Mucosa of descending colon (tissue), 3 donors: ENCODE measurements at regions not wholly inside any gene's neighbourhood (a gene's known extent, or its start where the extent isn't known, plus 50 kb on each side); places are given as distances from the start of the nearest gene placed in this dataset.

Experiments
- ATAC-seq: fragments of 200-7000 bp; cut with Tn5 transposase; one replicate; pipeline ENCODE4 v1.9.1; 2020; ENCODE audit warnings: mild to moderate bottlenecking, moderate library complexity
- DNase-seq, 3 donors: peaks; one replicate each; pipeline ENCODE4 v3.0.0-alpha.2; 2020
- H3K36me3 ChIP-seq: fragments of 200-600 bp; one replicate; pipeline ENCODE4 v1.8.0; 2021; ENCODE audit warnings: low read depth, mild to moderate bottlenecking
- H3K4me1 ChIP-seq: fragments of 200-600 bp; one replicate; pipeline ENCODE4 v1.8.0; 2021; ENCODE audit warnings: low read depth, mild to moderate bottlenecking
- H3K4me3 ChIP-seq: fragments of 200-600 bp; one replicate; pipeline ENCODE4 v1.8.0; 2021; ENCODE audit warnings: mild to moderate bottlenecking
- H3K9me3 ChIP-seq: fragments of 200-600 bp; one replicate; pipeline ENCODE4 v1.8.0; 2021; ENCODE audit warnings: mild to moderate bottlenecking
- CTCF ChIP-seq: fragments of 200-600 bp; IDR thresholded peaks from one replicate; pipeline ENCODE4 v1.8.0; 2022; ENCODE audit warnings: antibody characterized with exemption, mild to moderate bottlenecking
- intact Hi-C, 2 donors: fragments of 100-400 bp; cut with DNase I in 1 of 2; cut with micrococcal nuclease in 1 of 2; formaldehyde crosslinking; loops; one replicate each; pipeline versions ENCODE4 v1.11.0 to v1.11.1; 2022; cut with DNase I, micrococcal nuclease
- donor health status: DM: no; HTN: no; CAD: no; lungs with moderate emphysema.
- donor health status: DM: no; HTN: no; CAD: no.
- donor health status: DM: no; HTN: yes; CAD: no.

- no peak for ATAC-seq
- TF ChIP-seq CTCF, result no peak
- no peak for DNase-seq
- H3K4me3 ChIP-seq, result no peak overlapping the region
- intact Hi-C loops, result no loop called here
- no peaks in the 10 kb centered on the region for H3K36me3 ChIP-seq
- no peaks in the 10 kb centered on the region for H3K9me3 ChIP-seq
- H3K4me1 ChIP-seq, result no peaks in the 10 kb centered on the region
Measured at GRCh38 chr1:195097316-195097715, 1510.9 kb downstream of the KCNT2 start.

GRCh38 chr1:195096051-195096521 is 1512.2 kb downstream of the KCNT2 start:
- no peak for ATAC-seq
- intact Hi-C loops, result no loop called here
- Histone ChIP-seq H3K4me3 (no peak overlapping the region), H3K9me3 (no peaks in the 10 kb centered on the region), H3K4me1 (no peaks in the 10 kb centered on the region), H3K36me3 (no peaks in the 10 kb centered on the region)
- DNase-seq, result peak in 1 of 3 donors; percentile 23
- TF ChIP-seq CTCF, result no peak

- Histone ChIP-seq H3K36me3 (no peaks in the 10 kb centered on the region), H3K4me3 (no peak overlapping the region), H3K4me1 (no peaks in the 10 kb centered on the region), H3K9me3 (no peaks in the 10 kb centered on the region)
- intact Hi-C loops, result no loop called here
- no peak for TF ChIP-seq CTCF
- DNase-seq (no peak), ATAC-seq (no peak)
Measured at GRCh38 chr1:195085196-195085595, 1523.0 kb downstream of the KCNT2 start.

GRCh38 chr1:195082183-195082582 is 1526.1 kb downstream of the KCNT2 start:
- no peak for TF ChIP-seq CTCF
- intact Hi-C loops, result no loop called here
- no peak for ATAC-seq

GRCh38 chr1:195076682-195077081 is 1531.6 kb downstream of the KCNT2 start:
- Histone ChIP-seq H3K4me1 (no peaks in the 10 kb centered on the region), H3K9me3 (no peaks in the 10 kb centered on the region), H3K36me3 (no peaks in the 10 kb centered on the region), H3K4me3 (no peak overlapping the region)
- intact Hi-C loops, result no loop called here
- no peak for DNase-seq
- TF ChIP-seq CTCF, result no peak
- ATAC-seq, result no peak

More at GRCh38 chr1:195082183-195082582, 1526.1 kb downstream of the KCNT2 start:
- no peak overlapping the region for H3K4me3 ChIP-seq
- DNase-seq, result no peak
- no peaks in the 10 kb centered on the region for H3K36me3 ChIP-seq
- H3K9me3 ChIP-seq, result no peaks in the 10 kb centered on the region
- H3K4me1 ChIP-seq, result no peaks in the 10 kb centered on the region

- no peak overlapping the region for H3K4me3 ChIP-seq
- intact Hi-C loops, result no loop called here
- no peaks in the 10 kb centered on the region for H3K4me1 ChIP-seq
- no peak for DNase-seq
- TF ChIP-seq CTCF, result no peak
- H3K9me3 ChIP-seq, result no peaks in the 10 kb centered on the region
- no peak for ATAC-seq
- no peaks in the 10 kb centered on the region for H3K36me3 ChIP-seq
Measured at GRCh38 chr1:195075973-195076372, 1532.3 kb downstream of the KCNT2 start.
